ENCODE measurements at regions not wholly inside any gene's neighbourhood (a gene's known extent, or its start where the extent isn't known, plus 50 kb on each side); places are given as distances from the start of the nearest gene placed in this dataset.

- TF ChIP-seq POLR2AphosphoS5 (IDR thresholded peaks at IDR 0.05; ENCODE audit: insufficient read depth, low read depth, low read length) (no peak), POLR2A (IDR thresholded peaks at IDR 0.05; ENCODE audit: low read depth, low read length) (no peak)
These were observed 241.9 kb upstream of the NBEA start for GRCh38 chr13:34700155-34700554.
